ENCODE measurements at regions not wholly inside any gene's neighbourhood (a gene's known extent, or its start where the extent isn't known, plus 50 kb on each side); places are given as distances from the start of the nearest gene placed in this dataset.
"Not testable (repeated sequence)": the region's sequence is repeated elsewhere in the genome, so short reads cannot be mapped to it uniquely, and the experiment has no call there.

GRCh38 chr2:91559269-91559668, 2867.8 kb downstream of the RPIA start:
- not testable (repeated sequence) for H3K4me2 ChIP-seq (ENCODE audit: insufficient read depth, insufficient read length, low read length); H2BK20ac ChIP-seq (ENCODE audit: low read depth, low read length, poor library complexity, severe bottlenecking); H3K27ac ChIP-seq (ENCODE audit: insufficient read length, low read depth, low read length); H4K5ac ChIP-seq (ENCODE audit: insufficient read length, low read depth, low read length); H2BK12ac ChIP-seq (ENCODE audit: insufficient read length, low read depth, low read length); H2AK5ac ChIP-seq (ENCODE audit: insufficient read length, low read length); H3K9ac ChIP-seq (ENCODE audit: extremely low read depth, insufficient read length, low read length); H3K4me3 Mint-ChIP-seq; H3K56ac ChIP-seq (ENCODE audit: insufficient read length, low read depth, low read length); H2BK5ac ChIP-seq (ENCODE audit: insufficient read length, low read length); H3K4me1 ChIP-seq (ENCODE audit: insufficient read depth, low read length); H3K4ac ChIP-seq (ENCODE audit: low read depth, low read length); H2BK15ac ChIP-seq (ENCODE audit: low read depth, low read length); H3K9me3 ChIP-seq (ENCODE audit: control insufficient read depth, low read depth, low read length); H3K79me1 ChIP-seq (ENCODE audit: insufficient read depth, low read depth, low read length, poor library complexity, severe bottlenecking); H3K23ac ChIP-seq (ENCODE audit: insufficient read length, low read depth, low read length); H3K27ac Mint-ChIP-seq; H3K79me2 ChIP-seq (ENCODE audit: insufficient read depth, low read length); H2BK120ac ChIP-seq (ENCODE audit: low read depth, low read length, poor library complexity, severe bottlenecking); H3K14ac ChIP-seq (ENCODE audit: insufficient read depth, low read length); H2AFZ ChIP-seq (ENCODE audit: low read length); H3K18ac ChIP-seq (ENCODE audit: insufficient read length, low read depth, low read length); H3K27me3 ChIP-seq (ENCODE audit: insufficient read depth, low read length); H3K4me1 Mint-ChIP-seq; H4K91ac ChIP-seq (ENCODE audit: insufficient read length, low read depth, low read length); DNase-seq; H3K23me2 ChIP-seq (ENCODE audit: insufficient read length, low read depth, low read length, poor library complexity, severe bottlenecking); H4K8ac ChIP-seq (replicated peaks; ENCODE audit: insufficient read length, low read depth, low read length); H4K20me1 ChIP-seq (ENCODE audit: control insufficient read depth, insufficient read depth, insufficient read length); H3T11ph ChIP-seq (ENCODE audit: low read length)
- peaks cover 33 to 38% of the 10 kb centered on the region in 2 experiments for H3K9me3 Mint-ChIP-seq
- no CpG with 5 or more reads among the region's 1 CpG for WGBS (ENCODE audit: extremely low coverage, insufficient read length, low lambda C conversion rate)
- peaks cover 10% of the 10 kb centered on the region for H3K27me3 Mint-ChIP-seq (ENCODE audit: low read depth)
- H3K36me3 Mint-ChIP-seq (ENCODE audit: insufficient read depth in 1 of 3, low read depth in 3 of 3), result peaks cover 18 to 28% (median 23%) of the 10 kb centered on the region in 3 experiments; a peak in 6 of 7 replicates

GRCh38 chr2:91559886-91560614, 2868.6 kb downstream of the RPIA start:
- H3K4me1 Mint-ChIP-seq; H3K23me2 ChIP-seq (ENCODE audit: insufficient read length, low read depth, low read length, poor library complexity, severe bottlenecking); H4K5ac ChIP-seq (ENCODE audit: insufficient read length, low read depth, low read length); H3K9ac ChIP-seq (ENCODE audit: extremely low read depth, insufficient read length, low read length); H2BK20ac ChIP-seq (ENCODE audit: low read depth, low read length, poor library complexity, severe bottlenecking); H3K18ac ChIP-seq (ENCODE audit: insufficient read length, low read depth, low read length); H4K8ac ChIP-seq (replicated peaks; ENCODE audit: insufficient read length, low read depth, low read length); H2AFZ ChIP-seq (ENCODE audit: low read length); H3K56ac ChIP-seq (ENCODE audit: insufficient read length, low read depth, low read length); H3K23ac ChIP-seq (ENCODE audit: insufficient read length, low read depth, low read length); H3K79me2 ChIP-seq (ENCODE audit: insufficient read depth, low read length); H3K4ac ChIP-seq (ENCODE audit: low read depth, low read length); H2BK5ac ChIP-seq (ENCODE audit: insufficient read length, low read length); H3K4me1 ChIP-seq (ENCODE audit: insufficient read depth, low read length); H2AK5ac ChIP-seq (ENCODE audit: insufficient read length, low read length); H3K27ac ChIP-seq (ENCODE audit: insufficient read length, low read depth, low read length); H2BK120ac ChIP-seq (ENCODE audit: low read depth, low read length, poor library complexity, severe bottlenecking); H4K91ac ChIP-seq (ENCODE audit: insufficient read length, low read depth, low read length); H3K79me1 ChIP-seq (ENCODE audit: insufficient read depth, low read depth, low read length, poor library complexity, severe bottlenecking); H3K4me3 Mint-ChIP-seq; H3K27ac Mint-ChIP-seq; H3K14ac ChIP-seq (ENCODE audit: insufficient read depth, low read length); H3K4me2 ChIP-seq (ENCODE audit: insufficient read depth, insufficient read length, low read length); H2BK12ac ChIP-seq (ENCODE audit: insufficient read length, low read depth, low read length); H3T11ph ChIP-seq (ENCODE audit: low read length); DNase-seq; H2BK15ac ChIP-seq (ENCODE audit: low read depth, low read length); H4K20me1 ChIP-seq (ENCODE audit: control insufficient read depth, insufficient read depth, insufficient read length); H3K27me3 ChIP-seq (ENCODE audit: insufficient read depth, low read length); H3K9me3 ChIP-seq (ENCODE audit: control insufficient read depth, low read depth, low read length): not testable (repeated sequence)
- Mint-ChIP-seq H3K36me3 (ENCODE audit: insufficient read depth in 1 of 3, low read depth in 3 of 3) (peaks cover 18 to 28% (median 23%) of the 10 kb centered on the region in 3 experiments; a peak in 6 of 7 replicates), H3K9me3 (peaks cover 32 to 41% of the 10 kb centered on the region in 2 experiments), H3K27me3 (ENCODE audit: low read depth) (peaks cover 10% of the 10 kb centered on the region)
